HCT116 (cell line): ENCODE measurements at regions not wholly inside any gene's neighbourhood (a gene's known extent, or its start where the extent isn't known, plus 50 kb on each side); places are given as distances from the start of the nearest gene placed in this dataset.
"Not testable (repeated sequence)": the region's sequence is repeated elsewhere in the genome, so short reads cannot be mapped to it uniquely, and the experiment has no call there.

ENCODE experiments used
- ATAC-seq: fragments of 200-7000 bp; cut with Tn5 transposase; 2 replicates; pipeline ENCODE4 v1.9.1; 2020; ENCODE audit warnings: mild to moderate bottlenecking, moderate library complexity
- BruUV-seq: library from RNA; stranded (reverse); fragments of 400-500 nt; replicated peaks from 2 replicates; lab custom pipeline; 2021; lab: Mats Ljungman, UMichigan
- CTCF ChIA-PET: fragments of 300-600 bp; sonication (Branson Sonifier 250); formaldehyde crosslinking; loops from one replicate; lab custom pipeline; 2021; ENCODE audit warnings: antibody characterized with exemption; lab: Charles Lee
- POLR2A ChIA-PET: fragments of 300-600, 350-600 bp; sonication (Branson Sonifier 250); formaldehyde crosslinking; loops from one replicate; lab custom pipeline; 2021; ENCODE audit warnings: antibody characterized with exemption; lab: Charles Lee
- RAD21 ChIA-PET, 2 experiments: fragments of 300-600 bp; sonication (Branson Sonifier 250); formaldehyde crosslinking; loops; one replicate each; lab custom pipeline; 2023; ENCODE audit warnings: low total read pairs in 2 of 2; ENCODE audit not compliant: uncharacterized antibody in 2 of 2, unreplicated experiment in 2 of 2, low non-redundant PET in 1 of 2; lab: Charles Lee
- DNase-seq: peaks from one replicate; pipeline ENCODE4 v3.0.0-alpha.2; 2010; ENCODE audit warnings: low read depth, low spot score
- H2AFZ ChIP-seq: fragments of 200-600 bp; shearing (Covaris generic), sonication (generic); 2 replicates; pipeline ENCODE4 v1.6.1; 2017; ENCODE audit warnings: low read depth, mixed run types, mixed read lengths, antibody characterized with exemption, low read length; ENCODE audit not compliant: poor library complexity, severe bottlenecking
- H3K27ac ChIP-seq: 2 replicates; pipeline ENCODE4 v1.5.1; 2012; ENCODE audit warnings: low read depth, low read length
- H3K27me3 ChIP-seq: fragments of 200-600 bp; sonication (generic); 2 replicates; pipeline ENCODE4 v1.6.1; 2016; ENCODE audit warnings: mixed run types, low read length, mixed read lengths; ENCODE audit not compliant: insufficient read depth
- H3K36me3 ChIP-seq, 2 experiments: fragments of 200-500 bp in 1 of 2; fragments of 200-600 bp in 1 of 2; sonication (Bioruptor generic) in 1 of 2; sonication (generic) in 1 of 2; 2 replicates each; pipeline versions ENCODE4 v1.5.1 to v1.6.1; 2014 to 2016; ENCODE audit warnings: low read length in 2 of 2, inconsistent platforms in 1 of 2, mixed read lengths in 1 of 2, mixed run types in 1 of 2; ENCODE audit not compliant: insufficient read depth in 2 of 2, control insufficient read depth in 1 of 2
- H3K4me1 ChIP-seq, 2 experiments: fragments of 200-600 bp in 1 of 2; sonication (generic) in 1 of 2; 2 replicates each; pipeline versions ENCODE4 v1.5.1 to v1.6.1; 2012 to 2017; ENCODE audit warnings: low read length in 2 of 2, inconsistent platforms in 1 of 2, mild to moderate bottlenecking in 1 of 2, mixed read lengths in 1 of 2, mixed run types in 1 of 2, moderate library complexity in 1 of 2; ENCODE audit not compliant: insufficient read depth in 2 of 2, control insufficient read depth in 1 of 2
- H3K4me2 ChIP-seq: fragments of 200-600 bp; sonication (generic); 2 replicates; pipeline ENCODE4 v1.6.1; 2017; ENCODE audit warnings: mixed run types, low read length, mixed read lengths
- H3K4me3 ChIP-seq, 2 experiments: fragments of 200-600 bp in 1 of 2; sonication (generic) in 1 of 2; replicated peaks in 1 of 2; 2 replicates each; pipeline ENCODE4 v1.5.1; 2011 to 2016; ENCODE audit warnings: low read length in 2 of 2, control low read depth in 1 of 2, low read depth in 1 of 2, mild to moderate bottlenecking in 1 of 2, mixed read lengths in 1 of 2, mixed run types in 1 of 2
- H3K79me2 ChIP-seq: fragments of 200-600 bp; sonication (generic); 2 replicates; pipeline ENCODE4 v1.6.1; 2017; ENCODE audit warnings: mild to moderate bottlenecking, mixed run types, low read length, moderate library complexity, mixed read lengths; ENCODE audit not compliant: insufficient read depth
- H3K9ac ChIP-seq: fragments of 200-600 bp; sonication (generic); 2 replicates; pipeline ENCODE4 v1.6.1; 2016; ENCODE audit warnings: low read length, mixed read lengths
- H3K9me2 ChIP-seq: fragments of 200-600 bp; sonication (generic), shearing (Covaris generic); 2 replicates; pipeline ENCODE4 v1.6.1; 2017; ENCODE audit warnings: mixed run types, mild to moderate bottlenecking, moderate library complexity; ENCODE audit not compliant: insufficient read depth
- H3K9me3 ChIP-seq, 2 experiments: fragments of 200-500 bp in 1 of 2; fragments of 200-600 bp in 1 of 2; sonication (Bioruptor generic) in 1 of 2; sonication (generic) in 1 of 2; 2 replicates each; pipeline ENCODE4 v1.6.1; 2014 to 2017; ENCODE audit warnings: low read length in 2 of 2, mixed read lengths in 2 of 2, inconsistent platforms in 1 of 2, low read depth in 1 of 2, mild to moderate bottlenecking in 1 of 2, mixed run types in 1 of 2, moderate library complexity in 1 of 2; ENCODE audit not compliant: control insufficient read depth in 1 of 2, insufficient read depth in 1 of 2
- H4K20me1 ChIP-seq: fragments of 200-600 bp; sonication (generic), shearing (Covaris generic); 2 replicates; pipeline ENCODE4 v1.6.1; 2017; ENCODE audit warnings: mixed run types, mild to moderate bottlenecking, moderate library complexity; ENCODE audit not compliant: insufficient read depth
- CEBPB ChIP-seq: IDR thresholded peaks from 2 replicates; pipeline ENCODE4 v1.6.1; 2012; ENCODE audit warnings: low read depth
- EZH2 ChIP-seq: fragments of 200-600 bp; sonication (generic); IDR thresholded peaks from 2 replicates; pipeline ENCODE4 v1.6.1; 2017; ENCODE audit warnings: antibody characterized with exemption, mixed run types
- FOSL1 ChIP-seq: IDR thresholded peaks from 2 replicates; pipeline ENCODE4 v1.6.1; 2012; ENCODE audit warnings: low read depth
- RAD21 ChIP-seq: IDR thresholded peaks from 2 replicates; pipeline ENCODE4 v1.6.1; 2012; ENCODE audit warnings: low read depth, mild to moderate bottlenecking
- SP1 ChIP-seq: IDR thresholded peaks from 2 replicates; pipeline ENCODE4 v1.6.1; 2012; ENCODE audit warnings: low read depth
- YY1 ChIP-seq: IDR thresholded peaks from 2 replicates; pipeline ENCODE4 v1.6.1; 2011; ENCODE audit warnings: low read length, low read depth, moderate library complexity, mild to moderate bottlenecking; ENCODE audit not compliant: insufficient replicate concordance; ENCODE audit errors: extremely low read depth
- ZBTB33 ChIP-seq: IDR thresholded peaks from 2 replicates; pipeline ENCODE4 v1.6.1; 2011; ENCODE audit warnings: mild to moderate bottlenecking, low read length, moderate library complexity; ENCODE audit not compliant: insufficient replicate concordance; ENCODE audit errors: extremely low read depth
- intact Hi-C: fragments of 100-400 bp; cut with micrococcal nuclease; formaldehyde crosslinking; loops from 2 replicates; pipeline ENCODE4 v1.10.0; 2022

- H3K79me2 ChIP-seq, H3K4me3 ChIP-seq, H3K9me3 ChIP-seq, POLR2A ChIA-PET, BruUV-seq, ATAC-seq, DNase-seq, H3K27me3 ChIP-seq, H3K9ac ChIP-seq, RAD21 ChIA-PET, H4K20me1 ChIP-seq, H3K9me2 ChIP-seq, H3K4me1 ChIP-seq, intact Hi-C loops, CTCF ChIA-PET, H2AFZ ChIP-seq, H3K27ac ChIP-seq, H3K4me2 ChIP-seq, H3K36me3 ChIP-seq: not testable (repeated sequence)
These were observed 64.0 kb upstream of the SAMSN1 start for GRCh38 chr21:14610119-14610518.

- no peak overlapping the region for H3K27ac ChIP-seq
- POLR2A ChIA-PET: no interaction called here
- H3K36me3 ChIP-seq: no peaks in the 10 kb centered on the region
- intact Hi-C loops: no loop called here
- no peaks in the 10 kb centered on the region for H4K20me1 ChIP-seq
- DNase-seq: no peak
- no peaks in the 10 kb centered on the region for H3K4me1 ChIP-seq
- H3K4me2 ChIP-seq: no peak overlapping the region
- RAD21 ChIA-PET: no interaction called here
- H3K9ac ChIP-seq: no peak overlapping the region
- H3K27me3 ChIP-seq: no peaks in the 10 kb centered on the region
- H2AFZ ChIP-seq: no peak overlapping the region
- no peaks in the 10 kb centered on the region for H3K9me2 ChIP-seq
- CTCF ChIA-PET: no interaction called here
- H3K4me3 ChIP-seq: no peak overlapping the region
- no peaks in the 10 kb centered on the region for H3K9me3 ChIP-seq
- BruUV-seq: no TSS peak
- no peaks in the 10 kb centered on the region for H3K79me2 ChIP-seq
- no peak for ATAC-seq
- TF ChIP-seq CEBPB (no peak), EZH2 (no peak), YY1 (no peak), FOSL1 (no peak), ZBTB33 (no peak), RAD21 (no peak), SP1 (no peak)
These were observed 63.2 kb upstream of the SAMSN1 start for GRCh38 chr21:14609274-14609673.
